ENCODE measurements at regions not wholly inside any gene's neighbourhood (a gene's known extent, or its start where the extent isn't known, plus 50 kb on each side); places are given as distances from the start of the nearest gene placed in this dataset.
A peak's percentile ranks its signal among the peaks of the same experiment; 100 is the strongest.

DNA sequence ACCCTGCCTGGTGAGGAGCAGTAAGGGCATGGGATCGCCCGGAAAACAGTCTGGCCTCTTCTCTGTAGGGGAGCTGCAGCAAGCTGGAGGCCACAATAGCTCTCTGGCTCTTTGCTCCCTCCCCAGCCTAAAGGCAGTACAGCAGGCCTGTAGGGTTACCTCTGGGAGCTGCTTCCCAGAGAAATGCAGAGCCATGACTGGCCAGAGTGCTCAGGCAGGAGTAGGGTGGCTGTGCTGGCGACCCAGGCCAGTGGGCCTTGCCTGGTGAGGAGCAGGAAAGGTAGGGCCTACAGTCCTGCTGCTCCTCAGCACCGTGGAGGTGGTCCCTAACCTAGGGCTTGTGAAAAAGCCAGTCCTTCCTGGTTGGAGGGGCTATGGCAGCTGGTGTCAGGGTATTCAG, 129.9 kb upstream of the CHD6 start:
- Mint-ChIP-seq H3K27ac (ENCODE audit: unreplicated experiment) (no peak overlapping the region), H3K4me3 (no peak overlapping the region), H3K27me3 (ENCODE audit: low read depth) (peaks cover 22% of the 10 kb centered on the region), H3K4me1 (no peaks in the 10 kb centered on the region), H3K9me3 (peaks cover 6% of the 10 kb centered on the region), H3K36me3 (ENCODE audit: low read depth) (no peaks in the 10 kb centered on the region)
- TF ChIP-seq CTCF (conservative IDR thresholded peaks at IDR 0.05) = no peak
- DNase-seq (ENCODE audit: low read depth, low spot score) = no peak

GRCh38 chr20:41747226-41747625, 129.0 kb upstream of the CHD6 start:
- TF ChIP-seq CTCF (conservative IDR thresholded peaks at IDR 0.05) = no peak
- Mint-ChIP-seq H3K27me3 (ENCODE audit: low read depth) (peaks cover 25% of the 10 kb centered on the region), H3K4me3 (no peak overlapping the region), H3K4me1 (no peaks in the 10 kb centered on the region), H3K9me3 (peaks cover 7% of the 10 kb centered on the region), H3K36me3 (ENCODE audit: low read depth) (no peaks in the 10 kb centered on the region), H3K27ac (ENCODE audit: unreplicated experiment) (peak overlapping the region; percentile 71)
- no peak for DNase-seq (ENCODE audit: low read depth, low spot score)

- no peak overlapping the region for H3K4me3 Mint-ChIP-seq
- H3K27ac Mint-ChIP-seq (ENCODE audit: unreplicated experiment) = no peak overlapping the region
- H3K36me3 Mint-ChIP-seq (ENCODE audit: low read depth) = no peaks in the 10 kb centered on the region
- DNase-seq (ENCODE audit: low read depth, low spot score) = no peak
- no peak for TF ChIP-seq CTCF (conservative IDR thresholded peaks at IDR 0.05)
- H3K4me1 Mint-ChIP-seq = no peaks in the 10 kb centered on the region
- H3K9me3 Mint-ChIP-seq = peaks cover 7% of the 10 kb centered on the region
- peaks cover 30% of the 10 kb centered on the region for H3K27me3 Mint-ChIP-seq (ENCODE audit: low read depth)
These were observed 128.5 kb upstream of the CHD6 start for GRCh38 chr20:41746635-41747034.

- peak; percentile 62 for DNase-seq (ENCODE audit: low read depth, low spot score)
- Mint-ChIP-seq H3K9me3 (peaks cover 2% of the 10 kb centered on the region), H3K4me1 (no peaks in the 10 kb centered on the region), H3K27me3 (ENCODE audit: low read depth) (peaks cover 17% of the 10 kb centered on the region), H3K4me3 (no peak overlapping the region), H3K36me3 (ENCODE audit: low read depth) (no peaks in the 10 kb centered on the region), H3K27ac (ENCODE audit: unreplicated experiment) (no peak overlapping the region)
- TF ChIP-seq CTCF (conservative IDR thresholded peaks at IDR 0.05) = peak; percentile 95
These were observed 120.5 kb upstream of the CHD6 start for GRCh38 chr20:41738604-41739206.

DNA sequence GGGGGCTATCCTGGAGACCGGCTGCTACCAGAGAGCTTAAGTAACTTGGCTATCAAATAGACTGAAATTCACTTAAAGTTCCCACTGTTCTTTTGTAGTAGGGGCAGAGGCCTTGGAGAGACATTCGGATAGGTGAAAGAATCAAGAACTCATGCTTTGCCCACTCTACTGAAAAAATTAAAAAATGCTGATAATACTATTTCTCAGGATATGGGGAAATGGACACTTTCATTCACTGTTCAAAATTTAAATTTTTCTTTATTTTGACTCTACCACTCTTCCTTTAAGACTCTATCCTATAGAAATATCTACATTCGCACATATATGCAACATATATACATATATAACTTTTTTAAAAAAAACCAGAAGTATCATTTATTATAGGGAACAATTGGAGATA, 117.8 kb upstream of the CHD6 start:
- Mint-ChIP-seq H3K4me1 (no peaks in the 10 kb centered on the region), H3K27me3 (ENCODE audit: low read depth) (no peaks in the 10 kb centered on the region), H3K36me3 (ENCODE audit: low read depth) (no peaks in the 10 kb centered on the region), H3K9me3 (no peaks in the 10 kb centered on the region), H3K27ac (ENCODE audit: unreplicated experiment) (no peak overlapping the region), H3K4me3 (no peak overlapping the region)
- no peak for TF ChIP-seq CTCF (conservative IDR thresholded peaks at IDR 0.05)
- no peak for DNase-seq (ENCODE audit: low read depth, low spot score)
